NCI-H1417 treated with DMSO at 0.1 percent for 48 hours (cell line): ENCODE measurements at regions not wholly inside any gene's neighbourhood (a gene's known extent, or its start where the extent isn't known, plus 50 kb on each side); places are given as distances from the start of the nearest gene placed in this dataset.
"Not testable (repeated sequence)": the region's sequence is repeated elsewhere in the genome, so short reads cannot be mapped to it uniquely, and the experiment has no call there.

ENCODE experiments used
- DNase-seq: peaks from one replicate; lab custom pipeline; 2025; lab: John Stamatoyannopoulos, UW

- no peak for DNase-seq
Measured at GRCh38 chr7:69244701-69245100, 353.6 kb upstream of the AUTS2 start.

GRCh38 chr7:69245646-69246045 is 352.6 kb upstream of the AUTS2 start:
- DNase-seq, result no peak

- DNase-seq, result no peak
Measured at GRCh38 chr7:69246758-69247157, 351.5 kb upstream of the AUTS2 start.

- DNase-seq, result not testable (repeated sequence)
Measured at GRCh38 chr7:69248382-69248828, 349.9 kb upstream of the AUTS2 start.

GRCh38 chr7:69250958-69251357 is 347.3 kb upstream of the AUTS2 start:
- no peak for DNase-seq

GRCh38 chr7:69254643-69255042 is 343.6 kb upstream of the AUTS2 start:
- no peak for DNase-seq

GRCh38 chr7:69256634-69257081 is 341.6 kb upstream of the AUTS2 start:
- DNase-seq, result no peak

GRCh38 chr7:69257592-69257991 is 340.7 kb upstream of the AUTS2 start:
- DNase-seq, result no peak

GRCh38 chr7:69259445-69259844 is 338.8 kb upstream of the AUTS2 start:
- no peak for DNase-seq

GRCh38 chr7:69260023-69260422 is 338.3 kb upstream of the AUTS2 start:
- no peak for DNase-seq

- DNase-seq, result no peak
Measured at GRCh38 chr7:69263550-69263949, 334.7 kb upstream of the AUTS2 start.

- no peak for DNase-seq
Measured at GRCh38 chr7:69269806-69270205, 328.5 kb upstream of the AUTS2 start.

GRCh38 chr7:69272101-69272500 is 326.2 kb upstream of the AUTS2 start:
- no peak for DNase-seq

GRCh38 chr7:69276011-69276729 is 322.1 kb upstream of the AUTS2 start:
- DNase-seq, result no peak

GRCh38 chr7:69277366-69277765 is 320.9 kb upstream of the AUTS2 start:
- DNase-seq, result no peak

GRCh38 chr7:69282946-69283345 is 315.3 kb upstream of the AUTS2 start:
- DNase-seq, result no peak

GRCh38 chr7:69283421-69283820 is 314.9 kb upstream of the AUTS2 start:
- DNase-seq, result no peak

GRCh38 chr7:69285854-69286253 is 312.4 kb upstream of the AUTS2 start:
- DNase-seq, result no peak

GRCh38 chr7:69295977-69296376 is 302.3 kb upstream of the AUTS2 start:
- no peak for DNase-seq

GRCh38 chr7:69301253-69301652 is 297.0 kb upstream of the AUTS2 start:
- DNase-seq, result no peak

GRCh38 chr7:69309601-69310000 is 288.7 kb upstream of the AUTS2 start:
- no peak for DNase-seq

GRCh38 chr7:69311489-69311888 is 286.8 kb upstream of the AUTS2 start:
- no peak for DNase-seq

GRCh38 chr7:69313852-69314251 is 284.4 kb upstream of the AUTS2 start:
- DNase-seq, result not testable (repeated sequence)

GRCh38 chr7:69318794-69319193 is 279.5 kb upstream of the AUTS2 start:
- DNase-seq, result no peak
